AG10803 (cell line): ENCODE measurements at regions not wholly inside any gene's neighbourhood (a gene's known extent, or its start where the extent isn't known, plus 50 kb on each side); places are given as distances from the start of the nearest gene placed in this dataset.

ENCODE experiments used
- DNase-seq: peaks from one replicate; pipeline ENCODE4 v3.0.0; 2010; ENCODE audit warnings: low read depth
- H3K4me3 ChIP-seq: 2 replicates; pipeline ENCODE4 v1.5.1; 2011; ENCODE audit warnings: mild to moderate bottlenecking, low read length, control low read depth
- CTCF ChIP-seq: conservative IDR thresholded peaks from 2 replicates; pipeline ENCODE4 v1.5.1; 2011; ENCODE audit warnings: mild to moderate bottlenecking, low read length, control low read depth, inconsistent platforms

GRCh38 chr5:167230414-167230813 lies 1061.0 kb upstream of the WWC1 start:
- DNase-seq: no peak
- no peak for TF ChIP-seq CTCF

GRCh38 chr5:167232675-167233311 lies 1058.7 kb upstream of the WWC1 start:
- no peak overlapping the region for H3K4me3 ChIP-seq
- TF ChIP-seq CTCF: no peak
- DNase-seq: peak; percentile 27

More at GRCh38 chr5:167230414-167230813, 1061.0 kb upstream of the WWC1 start:
- no peak overlapping the region for H3K4me3 ChIP-seq

GRCh38 chr5:167233507-167234220 lies 1057.8 kb upstream of the WWC1 start:
- no peak overlapping the region for H3K4me3 ChIP-seq
- no peak for DNase-seq
- no peak for TF ChIP-seq CTCF

- no peak for TF ChIP-seq CTCF
- no peak for DNase-seq
- no peak overlapping the region for H3K4me3 ChIP-seq
These were observed 1049.9 kb upstream of the WWC1 start for GRCh38 chr5:167241436-167242067.

GRCh38 chr5:167242701-167243100 lies 1048.7 kb upstream of the WWC1 start:
- no peak for DNase-seq
- no peak for TF ChIP-seq CTCF
- no peak overlapping the region for H3K4me3 ChIP-seq

GRCh38 chr5:167243463-167243862 lies 1048.0 kb upstream of the WWC1 start:
- no peak for DNase-seq
- TF ChIP-seq CTCF: no peak

More at GRCh38 chr5:167243463-167243862, 1048.0 kb upstream of the WWC1 start:
- no peak overlapping the region for H3K4me3 ChIP-seq
